ENCODE measurements at regions not wholly inside any gene's neighbourhood (a gene's known extent, or its start where the extent isn't known, plus 50 kb on each side); places are given as distances from the start of the nearest gene placed in this dataset.
"Not testable (repeated sequence)": the region's sequence is repeated elsewhere in the genome, so short reads cannot be mapped to it uniquely, and the experiment has no call there.

- DNase-seq (ENCODE audit: low spot score); in situ Hi-C loops (cut with MboI; ENCODE audit: low sequenced_read_pairs, unreplicated experiment): not testable (repeated sequence)
Measured at GRCh38 chr2:111423184-111423583, 302.5 kb downstream of the BCL2L11 start.

GRCh38 chr2:111424176-111424575, 303.5 kb downstream of the BCL2L11 start:
- DNase-seq (ENCODE audit: low spot score); in situ Hi-C loops (cut with MboI; ENCODE audit: low sequenced_read_pairs, unreplicated experiment): not testable (repeated sequence)

GRCh38 chr2:111424851-111425309, 304.2 kb downstream of the BCL2L11 start:
- DNase-seq (ENCODE audit: low spot score); in situ Hi-C loops (cut with MboI; ENCODE audit: low sequenced_read_pairs, unreplicated experiment): not testable (repeated sequence)

GRCh38 chr2:111425789-111426201, 305.1 kb downstream of the BCL2L11 start:
- DNase-seq (ENCODE audit: low spot score); in situ Hi-C loops (cut with MboI; ENCODE audit: low sequenced_read_pairs, unreplicated experiment): not testable (repeated sequence)

- not testable (repeated sequence) for DNase-seq (ENCODE audit: low spot score)
Measured at GRCh38 chr2:111427346-111427745, 306.6 kb downstream of the BCL2L11 start.

GRCh38 chr2:111428915-111429314, 308.2 kb downstream of the BCL2L11 start:
- in situ Hi-C loops (cut with MboI; ENCODE audit: low sequenced_read_pairs, unreplicated experiment); DNase-seq (ENCODE audit: low spot score): not testable (repeated sequence)

More at GRCh38 chr2:111427346-111427745, 306.6 kb downstream of the BCL2L11 start:
- in situ Hi-C loops (cut with MboI; ENCODE audit: low sequenced_read_pairs, unreplicated experiment), result not testable (repeated sequence)

GRCh38 chr2:111429353-111429752, 308.6 kb downstream of the BCL2L11 start:
- DNase-seq (ENCODE audit: low spot score); in situ Hi-C loops (cut with MboI; ENCODE audit: low sequenced_read_pairs, unreplicated experiment): not testable (repeated sequence)

GRCh38 chr2:111430817-111431661, 310.3 kb downstream of the BCL2L11 start:
- in situ Hi-C loops (cut with MboI; ENCODE audit: low sequenced_read_pairs, unreplicated experiment); DNase-seq (ENCODE audit: low spot score): not testable (repeated sequence)

GRCh38 chr2:111432423-111432822, 311.7 kb downstream of the BCL2L11 start:
- in situ Hi-C loops (cut with MboI; ENCODE audit: low sequenced_read_pairs, unreplicated experiment); DNase-seq (ENCODE audit: low spot score): not testable (repeated sequence)

GRCh38 chr2:111432916-111433499, 312.3 kb downstream of the BCL2L11 start:
- in situ Hi-C loops (cut with MboI; ENCODE audit: low sequenced_read_pairs, unreplicated experiment); DNase-seq (ENCODE audit: low spot score): not testable (repeated sequence)

- in situ Hi-C loops (cut with MboI; ENCODE audit: low sequenced_read_pairs, unreplicated experiment); DNase-seq (ENCODE audit: low spot score): not testable (repeated sequence)
Measured at GRCh38 chr2:111433892-111434607, 313.3 kb downstream of the BCL2L11 start.

- DNase-seq (ENCODE audit: low spot score); in situ Hi-C loops (cut with MboI; ENCODE audit: low sequenced_read_pairs, unreplicated experiment): not testable (repeated sequence)
Measured at GRCh38 chr2:111434608-111434939, 313.9 kb downstream of the BCL2L11 start.

- in situ Hi-C loops (cut with MboI; ENCODE audit: low sequenced_read_pairs, unreplicated experiment); DNase-seq (ENCODE audit: low spot score): not testable (repeated sequence)
Measured at GRCh38 chr2:111435553-111436310, 315.0 kb downstream of the BCL2L11 start.

GRCh38 chr2:111436411-111436810, 315.7 kb downstream of the BCL2L11 start:
- in situ Hi-C loops (cut with MboI; ENCODE audit: low sequenced_read_pairs, unreplicated experiment); DNase-seq (ENCODE audit: low spot score): not testable (repeated sequence)

GRCh38 chr2:111437288-111437990, 316.7 kb downstream of the BCL2L11 start:
- in situ Hi-C loops (cut with MboI; ENCODE audit: low sequenced_read_pairs, unreplicated experiment); DNase-seq (ENCODE audit: low spot score): not testable (repeated sequence)

- DNase-seq (ENCODE audit: low spot score); in situ Hi-C loops (cut with MboI; ENCODE audit: low sequenced_read_pairs, unreplicated experiment): not testable (repeated sequence)
Measured at GRCh38 chr2:111438161-111438560, 317.4 kb downstream of the BCL2L11 start.

GRCh38 chr2:111439237-111439636, 318.5 kb downstream of the BCL2L11 start:
- in situ Hi-C loops (cut with MboI; ENCODE audit: low sequenced_read_pairs, unreplicated experiment); DNase-seq (ENCODE audit: low spot score): not testable (repeated sequence)

- DNase-seq (ENCODE audit: low spot score); in situ Hi-C loops (cut with MboI; ENCODE audit: low sequenced_read_pairs, unreplicated experiment): not testable (repeated sequence)
Measured at GRCh38 chr2:111441614-111442013, 320.9 kb downstream of the BCL2L11 start.
